ENCODE measurements at regions not wholly inside any gene's neighbourhood (a gene's known extent, or its start where the extent isn't known, plus 50 kb on each side); places are given as distances from the start of the nearest gene placed in this dataset.

- H3K4me3 ChIP-seq (ENCODE audit: low read length) = no peak overlapping the region
- DNase-seq (ENCODE audit: low read depth) = no peak
- TF ChIP-seq CTCF (conservative IDR thresholded peaks at IDR 0.05; ENCODE audit: low read length) = no peak
Observed at GRCh38 chr13:34066344-34066743, 248.4 kb downstream of the RFC3 start.

GRCh38 chr13:34070006-34070405, 252.1 kb downstream of the RFC3 start:
- TF ChIP-seq CTCF (conservative IDR thresholded peaks at IDR 0.05; ENCODE audit: low read length) = no peak
- no peak for DNase-seq (ENCODE audit: low read depth)
- H3K4me3 ChIP-seq (ENCODE audit: low read length) = no peak overlapping the region

DNA sequence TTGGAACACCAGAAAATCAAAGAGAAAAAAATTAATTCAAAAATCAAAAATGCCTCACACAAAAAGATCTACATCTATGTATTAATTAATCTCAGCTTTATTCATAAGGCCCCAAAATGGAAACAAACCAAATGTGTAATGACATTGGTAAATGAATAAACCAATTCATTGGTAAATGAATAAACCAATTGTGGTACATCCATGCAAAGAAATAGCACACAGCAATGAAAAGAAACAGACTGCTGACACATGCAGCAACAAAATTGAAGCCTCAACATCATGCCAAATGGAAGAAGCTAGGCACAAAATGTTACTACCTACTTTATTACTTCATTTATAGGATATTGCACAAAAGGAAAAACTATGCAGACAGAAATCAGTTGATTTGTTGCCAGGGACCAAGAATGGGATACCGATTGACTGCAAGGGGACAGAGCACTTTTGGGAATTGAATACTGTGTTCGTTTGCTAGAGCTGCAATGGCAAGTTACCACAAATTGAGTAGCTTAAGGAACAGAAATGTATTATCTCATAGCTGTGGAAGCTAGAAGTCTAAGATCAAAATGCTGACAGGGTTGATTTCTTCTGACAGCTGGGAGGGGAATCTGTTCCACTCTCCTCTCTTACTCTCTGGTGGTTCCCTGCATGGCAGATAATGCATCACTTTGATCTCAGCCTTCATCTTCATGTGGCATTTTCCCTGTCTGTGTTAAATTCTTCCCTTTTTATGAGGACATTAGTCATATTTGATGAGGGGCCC, 252.8 kb downstream of the RFC3 start:
- DNase-seq (ENCODE audit: low read depth) = no peak
- H3K4me3 ChIP-seq (ENCODE audit: low read length) = no peak overlapping the region
- no peak for TF ChIP-seq CTCF (conservative IDR thresholded peaks at IDR 0.05; ENCODE audit: low read length)

DNA sequence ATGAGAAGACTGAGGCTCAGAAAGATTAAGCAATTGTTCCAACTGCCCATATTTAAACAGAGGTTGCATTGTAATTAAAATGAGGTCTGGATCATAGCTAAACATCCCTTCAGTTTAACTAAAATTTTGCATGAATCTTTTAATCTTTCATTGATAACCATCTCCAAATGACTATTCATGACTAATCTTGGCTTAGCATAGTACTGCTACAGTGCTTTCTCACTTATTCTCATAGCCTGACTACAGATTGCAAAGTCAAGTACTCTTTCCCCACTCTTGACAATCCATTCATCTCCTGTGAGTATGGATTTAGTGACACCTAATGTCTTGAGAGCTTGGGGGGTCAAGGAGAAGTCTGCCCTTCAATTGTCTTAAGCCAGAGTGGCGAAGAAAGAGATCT, 258.4 kb downstream of the RFC3 start:
- TF ChIP-seq CTCF (conservative IDR thresholded peaks at IDR 0.05; ENCODE audit: low read length) = no peak
- DNase-seq (ENCODE audit: low read depth) = peak; percentile 49
- no peak overlapping the region for H3K4me3 ChIP-seq (ENCODE audit: low read length)

GRCh38 chr13:34076943-34077703, 259.2 kb downstream of the RFC3 start:
- DNase-seq (ENCODE audit: low read depth) = peak; percentile 73
- TF ChIP-seq CTCF (conservative IDR thresholded peaks at IDR 0.05; ENCODE audit: low read length) = peak; percentile 72
- H3K4me3 ChIP-seq (ENCODE audit: low read length) = no peak overlapping the region

DNA sequence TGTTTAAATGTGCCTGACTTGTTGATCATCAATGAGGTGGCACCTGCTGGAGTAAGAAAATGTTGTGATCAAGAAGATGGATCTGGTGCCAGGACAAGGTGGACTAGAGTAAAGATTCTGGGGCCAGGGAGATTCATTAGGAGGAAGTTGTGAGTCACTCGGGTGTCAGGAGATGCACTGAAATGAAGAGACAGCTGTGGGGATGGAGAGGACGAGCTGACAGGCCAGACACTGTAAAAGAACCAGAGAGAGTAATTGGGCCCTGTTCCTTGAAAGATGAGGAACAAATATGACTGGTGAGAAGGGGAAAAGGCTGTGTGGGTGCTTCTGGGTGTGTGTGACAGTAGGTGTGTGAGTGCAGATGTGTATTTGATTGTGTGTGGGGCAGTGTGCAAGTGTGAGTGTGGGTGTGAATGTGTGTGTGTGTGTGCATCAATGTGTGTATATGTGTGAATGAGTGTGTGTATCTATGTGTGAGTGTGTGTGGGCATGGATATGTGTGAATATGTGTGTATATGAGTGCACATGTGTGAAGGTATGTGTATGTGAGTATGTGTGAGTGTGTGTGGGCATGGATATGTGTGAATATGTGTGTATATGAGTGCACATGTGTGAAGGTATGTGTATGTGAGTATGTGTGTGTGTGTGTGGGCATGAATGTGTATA, 260.5 kb downstream of the RFC3 start:
- TF ChIP-seq CTCF (conservative IDR thresholded peaks at IDR 0.05; ENCODE audit: low read length) = no peak
- no peak overlapping the region for H3K4me3 ChIP-seq (ENCODE audit: low read length)
- no peak for DNase-seq (ENCODE audit: low read depth)

All from AG10803 (cell line).